HG02943 (cell line): ENCODE measurements at regions not wholly inside any gene's neighbourhood (a gene's known extent, or its start where the extent isn't known, plus 50 kb on each side); places are given as distances from the start of the nearest gene placed in this dataset.

Source experiments
- ATAC-seq: cut with Tn5 transposase; IDR thresholded peaks from one replicate; pipeline ENCODE4 v1.9.1; 2021; ENCODE audit warnings: mild to moderate bottlenecking, low read depth, moderate library complexity; ENCODE audit not compliant: unreplicated experiment

DNA sequence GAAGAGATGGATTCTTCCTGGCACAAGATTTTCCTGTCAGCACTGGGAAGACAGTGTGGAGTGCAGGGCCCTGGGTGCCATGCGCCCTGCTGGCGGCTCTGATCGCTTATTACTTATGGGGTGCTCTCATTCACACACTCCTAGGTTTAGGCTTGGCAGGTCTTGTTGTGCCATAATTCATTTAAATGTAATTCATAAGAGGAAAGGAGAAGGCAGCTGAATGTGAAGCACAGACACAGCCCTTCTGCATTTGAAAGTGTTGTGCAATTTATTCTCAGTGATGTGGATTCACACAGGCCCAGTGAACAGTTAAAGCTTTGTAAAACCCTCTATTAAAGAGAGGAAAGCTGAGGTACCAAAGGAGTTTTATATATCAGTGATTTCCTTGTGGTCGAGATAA, 249.7 kb downstream of the C4orf33 start:
- no peak for ATAC-seq

GRCh38 chr4:129346036-129346435, 250.1 kb downstream of the C4orf33 start:
- no peak for ATAC-seq

DNA sequence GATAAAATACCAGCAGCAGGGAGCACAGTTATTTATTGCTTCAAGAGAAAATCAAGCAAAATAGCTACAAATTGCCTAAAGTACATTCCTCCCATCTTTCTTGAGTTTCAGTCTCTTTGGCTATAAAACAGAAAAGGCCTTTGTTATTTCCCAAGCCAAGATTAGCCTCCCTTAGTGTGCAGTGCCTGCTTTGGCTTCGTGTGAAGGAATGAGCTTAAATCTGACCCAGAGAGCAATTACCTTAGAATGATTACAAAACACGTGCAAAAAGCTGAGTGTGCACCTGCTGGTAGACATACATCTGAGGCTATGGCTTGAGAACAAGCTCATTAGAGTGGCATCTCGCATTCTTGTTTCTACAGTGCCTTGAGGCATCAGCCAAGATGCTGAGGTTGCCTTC, 250.8 kb downstream of the C4orf33 start:
- ATAC-seq, result no peak

- ATAC-seq, result no peak
Measured at GRCh38 chr4:129350834-129351721, 255.1 kb downstream of the C4orf33 start.

DNA sequence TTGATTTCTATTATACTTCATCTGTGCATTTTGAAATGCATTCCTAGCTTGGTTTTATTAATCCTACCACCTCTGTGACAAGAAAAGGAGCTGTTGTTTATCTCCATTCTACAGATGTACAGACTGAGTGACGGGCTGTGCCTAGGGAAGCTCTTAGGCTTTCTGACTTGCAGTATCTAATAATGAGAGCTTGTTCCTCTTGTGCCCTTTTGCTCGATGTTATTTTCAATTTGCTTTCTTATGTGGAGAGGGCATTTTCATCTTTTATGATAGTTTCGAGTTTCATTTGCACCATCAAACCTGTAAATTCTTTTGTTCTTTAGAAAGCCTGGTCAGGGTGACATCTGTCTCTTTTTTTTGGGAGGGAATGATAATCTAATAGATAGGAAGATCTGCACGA, 256.5 kb downstream of the C4orf33 start:
- ATAC-seq, result no peak

DNA sequence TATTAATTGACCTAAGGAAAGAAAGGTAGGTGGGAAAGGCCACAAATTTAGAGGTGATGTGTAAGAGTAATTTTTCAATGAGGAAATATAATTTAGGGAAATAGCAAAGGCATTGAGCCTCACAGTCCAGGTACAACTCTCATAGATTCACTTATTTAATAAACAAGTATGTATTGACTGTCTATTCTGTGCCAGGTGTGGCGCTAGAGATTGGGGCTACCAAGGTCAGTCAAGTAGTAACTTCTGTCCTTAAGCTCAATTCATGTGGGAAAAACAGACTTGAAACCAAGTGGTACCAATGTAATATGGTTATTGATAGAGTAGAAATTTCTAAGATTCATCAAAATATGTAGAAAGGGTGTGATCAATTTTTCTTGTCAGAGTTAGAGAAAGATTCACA, 257.5 kb downstream of the C4orf33 start:
- ATAC-seq, result no peak

DNA sequence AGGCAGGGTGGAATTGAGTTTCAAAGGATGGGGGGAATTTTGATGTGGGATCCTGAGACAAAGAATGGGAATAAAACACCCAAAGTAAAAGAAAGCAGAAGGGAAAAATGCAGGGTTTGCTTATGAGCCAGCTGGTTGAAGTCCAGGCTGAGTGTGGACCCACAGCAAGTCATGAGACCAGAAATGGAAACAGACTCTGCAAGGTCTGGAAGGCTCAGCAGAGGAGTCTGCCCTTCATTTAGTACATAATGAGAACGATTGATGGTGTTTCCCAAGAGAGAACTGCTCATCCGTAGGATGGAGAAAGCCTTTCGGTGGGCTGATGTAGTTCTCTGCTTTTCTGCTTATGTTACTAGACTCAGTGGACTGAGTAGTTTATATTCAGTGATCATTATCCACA, 259.1 kb downstream of the C4orf33 start:
- no peak for ATAC-seq

DNA sequence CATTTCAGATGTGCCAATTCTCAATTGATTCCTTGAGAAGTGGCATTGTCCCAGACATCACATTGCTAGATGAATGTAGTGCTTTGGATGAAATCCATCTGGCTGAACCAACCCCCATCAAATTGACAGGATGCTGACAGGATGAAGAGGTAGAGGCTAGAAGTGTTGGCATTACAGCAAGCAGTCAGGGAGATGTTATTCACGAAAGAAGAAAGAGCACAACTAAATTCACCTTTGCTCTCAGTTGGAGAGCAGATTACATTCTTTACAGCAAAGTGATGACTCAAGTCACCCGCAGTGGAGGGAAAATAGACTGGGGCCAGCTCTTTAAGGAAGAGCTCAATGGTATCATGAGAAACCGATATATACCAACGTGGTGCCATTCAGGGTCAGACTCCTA, 259.6 kb downstream of the C4orf33 start:
- no peak for ATAC-seq

DNA sequence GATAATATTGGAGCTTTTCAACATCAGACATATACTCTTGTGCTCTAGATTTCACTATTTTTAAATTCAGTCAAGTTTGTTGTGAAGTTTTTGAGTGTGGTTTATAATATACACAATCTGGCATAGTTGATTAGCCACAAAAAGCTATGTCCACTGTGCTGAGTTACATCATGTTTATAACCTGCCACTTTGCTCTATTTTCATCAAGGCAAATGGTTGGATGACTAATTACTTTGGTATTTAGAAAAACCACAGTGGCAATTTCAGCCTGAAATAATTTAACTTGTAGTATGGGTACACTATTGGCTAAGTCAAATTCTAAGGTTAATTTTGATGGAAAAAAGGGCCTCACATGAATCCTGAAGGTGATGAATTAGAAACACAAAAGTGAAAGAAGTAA, 262.6 kb downstream of the C4orf33 start:
- no peak for ATAC-seq

GRCh38 chr4:129359461-129359860, 263.5 kb downstream of the C4orf33 start:
- no peak for ATAC-seq

- ATAC-seq, result peak; percentile 83
Measured at GRCh38 chr4:129362691-129363274, 266.8 kb downstream of the C4orf33 start.

DNA sequence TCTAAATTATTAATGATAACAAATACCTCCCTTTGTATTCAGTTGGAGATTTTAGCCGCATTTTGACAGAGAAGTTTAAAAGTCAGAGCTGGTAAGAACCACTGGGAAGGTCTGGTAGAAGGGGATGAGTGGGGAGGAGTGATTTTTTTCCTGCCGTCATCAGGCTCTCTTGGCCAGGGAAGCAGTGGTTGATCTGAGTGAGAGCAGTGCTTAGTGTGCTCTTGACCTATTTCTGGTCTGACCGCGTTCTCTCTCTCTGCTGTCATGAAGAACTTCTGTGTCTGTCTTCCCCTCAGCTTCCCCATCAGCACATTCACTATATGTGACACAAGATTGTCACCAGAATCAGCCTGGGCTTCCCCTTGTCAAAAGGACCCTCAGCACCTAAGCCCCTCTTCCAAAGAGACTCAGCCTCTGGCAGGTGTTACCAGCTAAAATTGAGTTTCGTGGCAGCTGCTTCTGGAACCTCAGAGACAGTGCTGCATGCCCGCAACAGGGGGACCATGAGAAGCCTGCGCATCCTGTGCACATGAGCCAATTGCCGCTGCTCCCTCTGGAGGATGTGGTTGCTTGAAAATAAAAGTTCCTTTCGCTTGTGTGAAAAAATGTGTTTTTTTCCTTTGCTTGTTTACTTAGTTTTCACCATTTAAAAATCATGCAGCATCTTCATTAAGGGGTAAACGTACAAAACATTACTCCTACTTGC, 268.9 kb downstream of the C4orf33 start:
- no peak for ATAC-seq

- ATAC-seq, result no peak
Measured at GRCh38 chr4:129369361-129370010, 273.5 kb downstream of the C4orf33 start.

DNA sequence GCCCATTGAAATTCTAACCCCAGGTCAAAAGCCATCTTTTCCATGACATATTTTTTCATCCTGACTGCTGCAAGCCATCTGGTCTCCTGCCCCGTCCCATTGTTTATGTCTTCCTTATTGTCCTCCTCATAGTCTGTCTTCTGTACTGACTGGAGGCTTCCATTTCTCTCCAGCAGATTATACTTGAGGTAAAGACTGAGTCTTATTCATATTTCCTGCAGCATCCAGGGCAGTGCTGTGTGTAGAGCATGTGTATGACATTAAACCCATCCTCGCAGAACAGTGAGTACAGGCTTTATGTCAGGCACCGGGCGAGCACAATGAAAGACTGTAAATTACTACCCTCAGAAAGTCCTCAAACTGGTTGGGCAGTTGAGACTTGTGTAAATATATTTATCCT, 275.1 kb downstream of the C4orf33 start:
- no peak for ATAC-seq

DNA sequence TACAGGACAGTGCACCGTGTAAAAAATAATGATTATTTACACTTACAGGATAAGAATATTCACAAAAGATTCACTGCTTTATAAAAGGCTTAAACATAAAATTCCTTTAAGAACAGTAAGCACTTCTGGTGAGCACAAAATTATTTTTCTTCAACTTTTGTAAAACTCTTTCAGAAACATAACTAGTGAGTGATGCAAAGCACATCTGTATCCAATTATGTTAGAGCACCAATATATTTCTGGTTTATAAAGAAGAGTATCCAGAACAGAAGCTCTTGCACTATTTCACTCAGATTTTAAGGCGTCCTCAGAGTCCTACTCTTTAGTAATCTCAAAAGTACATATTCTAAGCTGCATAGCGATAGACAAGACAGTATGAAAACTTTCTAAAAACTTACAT, 276.0 kb downstream of the C4orf33 start:
- no peak for ATAC-seq

DNA sequence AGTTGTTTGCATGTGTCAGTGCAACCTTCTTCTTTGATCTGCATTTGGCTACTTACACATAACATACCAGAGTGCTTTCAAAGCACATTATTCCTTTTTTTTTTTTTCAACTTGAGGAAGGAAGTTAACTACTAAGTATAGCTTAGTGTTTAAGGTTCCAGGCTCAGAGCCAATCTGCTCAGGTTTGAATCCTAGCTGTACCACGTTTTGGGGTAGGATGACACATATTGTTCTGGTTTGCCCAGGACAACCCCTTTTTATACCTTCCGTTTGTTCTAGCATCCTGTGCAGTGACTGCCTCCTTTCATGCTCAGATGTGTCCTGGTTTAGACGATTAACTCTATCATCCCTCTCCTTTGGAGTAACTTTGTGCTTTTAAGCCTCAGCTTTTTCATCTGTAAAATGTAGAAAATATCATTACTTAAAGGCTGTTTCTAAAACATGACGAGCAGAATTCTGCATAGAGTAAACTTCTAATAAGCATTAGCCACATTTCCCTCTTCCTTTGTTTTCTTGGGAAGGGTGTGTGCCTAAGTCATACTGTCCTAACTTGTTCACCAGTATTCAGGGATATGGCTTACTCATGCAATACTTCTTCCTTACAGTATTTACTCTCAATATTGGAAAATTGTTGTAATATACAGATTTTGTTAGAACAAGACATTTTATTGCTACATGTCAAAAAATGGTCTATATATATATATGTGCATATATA, 281.3 kb downstream of the C4orf33 start:
- no peak for ATAC-seq

DNA sequence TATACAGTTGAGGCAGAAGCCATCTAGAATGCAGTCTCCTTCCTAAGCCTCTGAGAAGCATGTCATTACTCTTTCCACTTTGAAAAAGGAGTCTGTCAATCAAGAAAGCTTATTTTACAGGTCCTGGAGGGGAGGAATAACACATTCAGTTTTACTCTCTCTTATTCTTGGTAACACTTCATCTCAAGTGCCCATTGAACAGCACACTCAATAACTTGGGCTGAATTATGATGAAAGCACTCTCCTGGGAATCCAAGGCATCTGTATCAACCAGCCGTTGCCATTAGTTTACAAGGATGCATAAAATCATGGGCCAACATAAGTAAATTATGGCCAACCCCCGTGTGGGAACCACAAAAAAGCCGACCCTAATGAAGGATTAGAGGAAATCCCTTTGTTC, 282.4 kb downstream of the C4orf33 start:
- no peak for ATAC-seq

DNA sequence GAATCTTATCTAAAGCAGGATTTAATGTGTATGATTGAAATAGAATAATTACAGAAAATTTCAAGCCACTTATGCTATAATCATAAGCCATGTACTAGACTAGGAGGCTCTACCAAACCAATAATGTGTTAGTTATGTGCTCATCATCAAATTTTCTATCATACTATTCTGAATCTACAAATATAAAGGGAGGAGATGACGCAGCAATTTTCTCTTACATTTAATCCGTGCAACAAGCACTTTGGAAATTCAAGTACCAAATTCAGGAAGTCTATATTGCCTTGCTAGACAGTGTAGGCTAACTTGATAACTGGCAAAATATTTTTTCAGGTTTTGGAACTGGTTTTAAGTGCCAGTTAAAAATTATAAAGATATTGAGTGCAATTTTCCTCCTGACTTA, 283.5 kb downstream of the C4orf33 start:
- no peak for ATAC-seq

GRCh38 chr4:129384974-129385373, 289.0 kb downstream of the C4orf33 start:
- no peak for ATAC-seq

DNA sequence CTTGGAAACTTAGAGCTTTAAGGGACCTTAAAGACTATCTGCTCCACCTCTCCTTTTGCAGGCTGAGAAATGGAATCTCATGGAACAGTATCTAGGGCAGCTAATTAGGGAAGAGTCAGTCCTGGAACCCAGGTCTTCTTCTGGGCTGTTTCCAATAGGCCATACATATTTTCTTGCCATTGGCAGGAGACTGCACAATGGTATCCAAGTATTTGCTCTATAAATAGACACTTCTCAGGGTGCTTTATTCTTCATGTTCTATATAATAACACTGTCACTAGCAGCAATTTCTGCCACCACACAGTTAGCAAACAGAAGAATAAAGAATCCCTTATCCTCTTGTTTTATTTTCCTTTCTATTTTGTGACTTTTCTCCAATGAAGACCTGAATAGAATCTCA, 291.7 kb downstream of the C4orf33 start:
- ATAC-seq, result no peak
